Stimulated activated CD8-positive, alpha-beta memory T cell treated with anti-CD3 and anti-CD28 coated beads, Interleukin-4, amount 100 ng/mL, for 24 hours (primary cell): ENCODE measurements at regions not wholly inside any gene's neighbourhood (a gene's known extent, or its start where the extent isn't known, plus 50 kb on each side); places are given as distances from the start of the nearest gene placed in this dataset.
A peak's percentile ranks its signal among the peaks of the same experiment; 100 is the strongest.

Experiments used
- DNase-seq: peaks from one replicate; pipeline ENCODE4 v3.0.0-alpha.2; 2020; ENCODE audit warnings: low read depth

DNA sequence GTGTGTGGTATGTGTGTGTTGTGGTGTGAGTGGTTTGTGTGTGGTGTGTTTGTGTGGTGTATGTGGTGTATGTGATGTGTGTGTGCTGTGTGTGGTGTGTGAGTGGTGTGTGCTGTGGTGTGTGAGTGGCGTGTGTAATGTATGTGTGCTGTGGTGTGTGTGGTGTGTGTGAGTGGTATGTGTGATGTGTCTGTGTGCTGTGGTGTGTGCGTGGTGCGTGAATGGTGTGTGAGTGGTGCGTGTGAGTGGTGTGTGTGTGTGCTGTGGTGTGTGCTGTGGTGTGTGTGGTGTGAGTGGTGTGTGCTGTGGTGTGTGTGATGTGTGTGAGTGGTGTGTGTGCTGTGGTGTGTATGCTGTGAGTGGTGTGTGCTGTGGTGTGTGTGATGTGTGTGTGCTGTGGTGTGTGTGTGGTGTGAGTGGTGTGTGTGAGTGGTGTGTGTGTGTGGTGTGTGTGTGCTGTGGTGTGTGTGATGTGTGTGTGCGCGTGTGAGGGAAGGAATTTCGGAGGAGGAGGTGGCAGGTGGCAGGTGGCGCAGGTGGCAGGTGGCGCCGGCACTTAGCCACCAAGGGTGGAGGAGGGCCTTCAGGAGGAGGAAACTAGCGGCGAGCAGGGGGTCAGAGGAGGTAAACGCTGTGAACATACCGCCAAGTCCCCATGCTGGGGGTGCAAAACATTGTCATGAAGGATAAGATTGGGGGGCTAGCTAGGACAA lies 191.8 kb downstream of the MELK start:
- DNase-seq, result no peak

DNA sequence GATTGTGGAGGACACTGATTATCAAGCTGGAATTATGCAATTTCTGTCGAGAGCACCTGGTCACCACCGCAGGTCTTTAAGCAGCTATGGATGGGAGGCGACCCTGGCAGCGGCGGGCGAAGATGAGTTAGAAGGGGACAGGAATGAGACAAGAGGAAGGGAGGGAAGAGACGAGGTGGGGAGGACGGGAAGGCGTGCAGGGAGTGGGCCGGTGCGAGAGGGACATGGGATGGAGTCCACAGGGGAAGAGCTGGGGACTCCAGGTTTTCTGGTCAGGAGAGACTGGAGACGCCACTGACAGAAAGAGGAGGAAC lies 192.3 kb downstream of the MELK start:
- no peak for DNase-seq

DNA sequence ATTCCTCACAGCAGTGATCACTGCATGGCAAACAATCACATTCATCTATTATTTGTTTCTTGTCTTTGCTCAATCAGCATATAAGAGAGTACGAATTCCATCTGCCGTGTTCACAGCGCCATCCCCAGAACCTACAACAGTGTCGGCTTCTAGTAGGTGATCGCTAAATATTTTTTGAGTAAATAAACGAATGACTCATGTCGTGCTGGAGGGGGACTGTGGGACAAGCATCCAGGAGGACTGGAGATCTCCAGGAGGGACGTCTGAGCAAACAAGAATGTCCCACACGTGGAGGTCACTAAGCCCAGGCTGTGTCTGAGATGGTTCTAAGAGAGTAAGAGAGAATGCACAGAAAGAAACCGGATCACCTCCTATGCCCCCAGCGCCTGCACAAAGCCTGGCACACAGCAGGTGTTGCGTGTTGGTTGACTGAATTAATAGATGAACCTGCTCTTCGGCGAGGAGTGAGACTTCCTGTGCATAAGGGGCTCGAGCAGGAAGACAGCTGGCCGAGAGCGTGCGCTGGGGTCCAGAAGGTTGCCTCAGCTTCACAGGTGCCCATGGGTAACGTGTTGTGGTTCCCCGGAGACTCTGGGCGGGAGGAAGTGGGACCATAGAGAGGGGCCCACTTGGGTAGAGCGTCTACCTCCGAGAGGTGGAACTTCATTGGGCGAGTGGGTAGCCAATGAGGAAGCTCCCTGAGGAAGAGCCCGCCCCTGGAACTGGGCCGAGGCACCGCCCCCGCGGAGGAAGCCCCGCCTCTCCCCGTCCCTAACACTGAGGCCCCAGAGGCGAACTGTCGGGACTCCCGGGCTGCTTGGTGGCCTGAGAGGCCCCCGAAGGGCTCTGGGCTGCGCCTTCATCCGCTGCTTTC lies 193.0 kb downstream of the MELK start:
- peak; percentile 80 for DNase-seq

DNA sequence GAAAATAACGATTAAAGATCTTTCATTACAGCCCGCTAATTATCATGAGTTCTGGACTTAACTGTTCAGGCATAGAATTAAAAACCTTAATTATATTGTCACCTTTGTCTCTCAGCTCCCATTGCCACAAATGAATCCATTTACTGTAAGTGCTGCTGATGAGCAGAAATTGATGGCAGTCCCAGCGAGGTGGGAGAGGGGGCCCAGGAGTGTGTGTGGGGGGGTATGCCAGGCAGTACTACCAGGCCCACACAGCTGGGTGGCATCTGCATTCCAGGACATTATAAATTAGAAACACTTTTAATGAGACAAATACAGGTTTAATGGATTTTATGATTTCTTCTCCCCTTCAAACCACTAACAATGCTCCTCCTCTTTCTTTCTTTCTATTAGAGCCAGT lies 196.0 kb downstream of the MELK start:
- no peak for DNase-seq

DNA sequence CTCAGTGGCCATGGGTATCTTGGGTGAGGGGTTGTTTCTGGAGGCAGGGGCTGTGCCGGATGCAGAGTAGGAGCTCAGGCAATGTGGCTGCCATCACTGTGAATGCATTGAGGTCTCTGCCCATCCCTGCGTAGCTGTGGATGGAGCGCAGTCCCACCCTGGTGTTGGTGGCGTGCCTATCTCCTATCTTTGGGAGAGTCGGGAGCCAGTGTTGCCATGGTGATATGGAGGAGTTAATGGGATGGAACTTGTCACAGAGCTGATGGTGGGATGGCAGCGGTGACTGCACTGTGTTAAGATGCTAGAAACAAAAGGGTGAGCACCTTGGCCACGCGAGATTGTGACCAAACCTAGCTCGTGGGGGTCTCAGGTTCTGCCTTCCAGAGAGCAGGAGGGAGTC lies 197.3 kb downstream of the MELK start:
- no peak for DNase-seq

DNA sequence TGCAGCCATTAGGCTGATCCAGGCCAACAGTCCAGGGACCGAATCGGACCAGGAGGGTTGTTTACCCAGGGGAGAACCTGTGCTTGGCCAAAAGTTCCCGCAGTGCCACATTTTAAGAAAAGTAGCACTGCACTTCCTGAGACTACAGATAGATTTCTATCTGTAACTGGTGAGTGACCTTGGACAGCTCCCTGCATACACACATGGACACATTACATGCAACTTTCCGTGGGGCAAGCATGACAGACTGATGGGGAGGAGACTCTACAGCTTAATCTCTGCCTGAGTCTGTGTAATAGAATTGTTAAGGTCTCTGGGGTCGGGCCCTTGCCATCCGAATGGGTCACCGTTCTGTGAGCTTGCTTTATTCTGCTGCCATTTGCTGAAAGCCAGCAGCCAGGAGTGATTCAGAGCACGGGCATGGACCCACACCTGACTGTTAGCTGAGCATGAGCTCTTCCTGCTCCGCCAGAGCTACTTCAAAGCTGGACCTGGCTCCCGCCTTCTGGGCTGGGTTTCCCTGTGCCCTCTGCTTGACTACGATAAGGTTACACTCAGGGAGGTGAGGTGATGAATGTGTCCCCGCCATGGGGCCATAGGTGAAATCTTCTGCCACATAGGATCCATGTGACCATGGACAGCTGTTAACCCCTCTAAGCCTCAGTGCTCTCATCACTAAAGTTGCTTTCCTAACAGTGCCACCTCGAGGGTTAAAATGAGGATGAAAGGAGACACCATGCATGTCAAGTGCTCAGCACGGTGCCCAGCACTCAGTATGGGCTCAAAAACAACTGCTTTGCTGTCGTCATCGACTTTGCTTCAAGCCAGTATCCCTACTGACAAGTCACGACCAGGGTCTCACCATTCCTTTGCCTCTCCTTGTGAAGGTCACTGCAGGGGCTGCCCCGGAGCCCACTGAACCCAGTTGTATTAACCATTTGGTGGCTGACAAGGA lies 200.0 kb downstream of the MELK start:
- DNase-seq, result no peak

DNA sequence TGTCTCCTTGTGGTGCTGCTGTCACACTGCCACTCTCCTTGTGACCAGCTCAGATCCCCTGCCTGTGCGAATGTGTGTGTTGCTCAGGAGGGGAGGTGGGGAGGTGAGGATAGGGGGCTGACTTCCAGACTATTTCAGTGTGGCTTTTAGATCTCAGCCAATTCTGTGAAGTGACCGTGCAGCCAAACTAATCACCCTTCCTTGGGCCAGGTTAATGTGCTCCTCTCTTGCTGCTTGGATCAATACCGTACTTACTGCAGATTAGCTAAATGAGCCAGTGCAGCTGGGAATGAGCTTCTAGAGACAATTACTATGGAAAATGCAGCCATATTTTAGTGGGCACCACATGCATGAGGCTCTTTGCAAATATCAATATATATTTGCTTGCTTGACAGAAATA lies 206.0 kb downstream of the MELK start:
- no peak for DNase-seq

DNA sequence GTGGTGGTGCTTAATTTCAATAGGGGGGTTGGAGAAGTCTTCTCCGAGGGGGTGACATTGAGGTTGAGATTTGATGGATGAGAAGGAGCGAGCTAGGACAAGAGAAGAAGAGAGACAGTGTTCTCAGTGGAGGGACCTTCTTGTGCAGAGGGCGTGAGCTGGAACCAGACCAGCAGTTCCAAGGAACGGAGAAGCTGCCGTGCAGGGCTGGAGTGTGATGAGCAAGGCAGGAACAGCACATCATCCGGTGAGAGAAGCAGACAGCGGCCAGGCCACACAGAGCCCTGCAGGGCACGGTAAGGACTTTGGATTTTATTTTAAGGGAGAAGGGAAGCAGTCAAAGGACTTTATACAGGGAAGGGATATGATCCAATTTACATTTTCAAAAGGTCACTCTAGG lies 206.9 kb downstream of the MELK start:
- no peak for DNase-seq

DNA sequence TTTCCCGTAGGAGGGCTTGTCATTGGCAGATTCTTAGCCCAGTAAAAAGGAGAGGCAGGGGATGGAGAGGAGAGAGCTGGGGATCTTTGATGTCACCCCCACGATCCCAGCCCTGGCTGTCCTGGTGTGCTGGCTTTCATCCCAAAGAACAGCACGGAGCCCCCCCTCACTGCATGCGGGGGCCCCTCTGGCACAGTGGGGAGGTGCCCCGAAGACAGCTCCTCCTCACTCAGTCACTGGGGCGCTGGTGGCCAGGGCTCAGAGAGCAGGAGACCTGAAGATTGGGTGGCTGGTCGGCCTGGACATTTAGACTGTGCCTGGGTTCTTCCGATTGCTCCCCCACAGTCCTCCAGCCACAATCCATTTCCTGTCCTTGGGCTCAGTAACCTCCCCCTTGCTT lies 207.5 kb downstream of the MELK start:
- no peak for DNase-seq

DNA sequence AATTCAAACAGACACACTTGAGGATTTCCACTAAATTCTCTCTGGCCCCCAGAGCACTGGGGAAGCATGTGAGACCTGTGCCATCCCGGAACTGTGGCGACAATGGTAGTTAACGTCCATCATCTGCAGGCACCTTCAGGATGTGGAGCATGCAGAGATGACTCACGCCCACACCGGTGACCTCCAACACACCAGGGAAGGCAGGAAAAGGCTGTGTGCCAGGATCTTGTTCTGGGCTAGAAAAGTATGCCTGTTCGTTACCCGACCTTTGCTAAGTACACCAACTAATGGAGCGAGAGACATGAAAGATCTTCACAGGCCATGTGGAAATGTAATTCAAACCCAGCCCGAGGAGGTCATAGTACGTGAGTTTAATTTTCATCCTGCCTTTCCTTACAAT lies 208.8 kb downstream of the MELK start:
- no peak for DNase-seq
